Neural cell (in vitro differentiated cells): ENCODE measurements at regions not wholly inside any gene's neighbourhood (a gene's known extent, or its start where the extent isn't known, plus 50 kb on each side); places are given as distances from the start of the nearest gene placed in this dataset.

ENCODE experiments used
- H2AFZ ChIP-seq: fragments of 200-600, 300-800 bp; sonication (generic), shearing (Covaris generic); 2 replicates; pipeline ENCODE4 v1.6.0; 2014; ENCODE audit warnings: low read depth, mild to moderate bottlenecking, antibody characterized with exemption, low read length, moderate library complexity
- H3F3A ChIP-seq: fragments of 200-600 bp; shearing (Covaris generic); 2 replicates; pipeline ENCODE4 v1.6.1; 2016; ENCODE audit warnings: mild to moderate bottlenecking, moderate library complexity, mixed read lengths, antibody characterized with exemption, low read length; ENCODE audit not compliant: insufficient read depth, poor library complexity, severe bottlenecking
- H3K27ac ChIP-seq: fragments of 200-600, 300-800 bp; sonication (generic), shearing (Covaris generic); 2 replicates; pipeline ENCODE4 v1.5.1; 2014; ENCODE audit warnings: mild to moderate bottlenecking, low read length, moderate library complexity
- H3K27me3 ChIP-seq: fragments of 300-800, 200-600 bp; sonication (generic), shearing (Covaris generic); 2 replicates; pipeline ENCODE4 v1.6.0; 2014; ENCODE audit warnings: mild to moderate bottlenecking, low read depth, low read length, moderate library complexity; ENCODE audit not compliant: insufficient read depth
- H3K36me3 ChIP-seq: fragments of 300-800, 200-600 bp; sonication (generic), shearing (Covaris generic); 2 replicates; pipeline ENCODE4 v1.5.1; 2014; ENCODE audit warnings: mild to moderate bottlenecking, antibody characterized with exemption, low read length, moderate library complexity; ENCODE audit not compliant: insufficient read depth
- H3K4me2 ChIP-seq: fragments of 300-800, 200-600 bp; sonication (generic), shearing (Covaris generic); 2 replicates; pipeline ENCODE4 v1.6.0; 2014; ENCODE audit warnings: mild to moderate bottlenecking, low read length
- H3K4me3 ChIP-seq: fragments of 300-800, 200-600 bp; sonication (generic), shearing (Covaris generic); 2 replicates; pipeline ENCODE4 v1.5.1; 2014; ENCODE audit warnings: mild to moderate bottlenecking, low read length, moderate library complexity
- H3K79me2 ChIP-seq: fragments of 200-600 bp; shearing (Covaris generic); replicated peaks from 2 replicates; pipeline ENCODE4 v1.6.0; 2014; ENCODE audit warnings: mild to moderate bottlenecking, low read length, moderate library complexity; ENCODE audit not compliant: insufficient read depth
- H3K9ac ChIP-seq: fragments of 300-800, 200-600 bp; sonication (generic), shearing (Covaris generic); 2 replicates; pipeline ENCODE4 v1.6.1; 2016; ENCODE audit warnings: mild to moderate bottlenecking, low read length, mixed read lengths
- H3K9me2 ChIP-seq: fragments of 200-600 bp; shearing (Covaris generic); 2 replicates; pipeline ENCODE4 v1.6.1; 2016; ENCODE audit warnings: mild to moderate bottlenecking, low read length, mixed read lengths; ENCODE audit not compliant: insufficient read depth
- H3K9me3 ChIP-seq: fragments of 200-600, 300-800 bp; sonication (generic), shearing (Covaris generic); 2 replicates; pipeline ENCODE4 v1.6.1; 2016; ENCODE audit warnings: mild to moderate bottlenecking, mixed run types, low read length, moderate library complexity, mixed read lengths
- H4K20me1 ChIP-seq: fragments of 200-600 bp; shearing (Covaris generic); 2 replicates; pipeline ENCODE4 v1.6.1; 2016; ENCODE audit warnings: mild to moderate bottlenecking, mixed run types; ENCODE audit not compliant: insufficient read depth
- CTCF ChIP-seq: fragments of 450-650 bp; IDR thresholded peaks from 2 replicates; pipeline ENCODE4 v1.5.1; 2014; ENCODE audit warnings: antibody characterized with exemption, mild to moderate bottlenecking, moderate library complexity; ENCODE audit not compliant: poor library complexity, severe bottlenecking
- EP300 ChIP-seq: fragments of 450-650 bp; conservative IDR thresholded peaks from 2 replicates; pipeline ENCODE4 v1.6.1; 2014; ENCODE audit warnings: antibody characterized with exemption, mild to moderate bottlenecking, moderate library complexity; ENCODE audit not compliant: poor library complexity, severe bottlenecking
- EZH2 ChIP-seq: fragments of 200-600, 300-800 bp; shearing (Covaris generic), sonication (generic); IDR thresholded peaks from 2 replicates; pipeline ENCODE4 v1.6.1; 2014; ENCODE audit warnings: antibody characterized with exemption, low read length, borderline replicate concordance, mild to moderate bottlenecking; ENCODE audit not compliant: insufficient read depth, poor library complexity, severe bottlenecking
- MXI1 ChIP-seq: fragments of 450-650 bp; conservative IDR thresholded peaks from 2 replicates; pipeline ENCODE4 v1.6.1; 2014; ENCODE audit warnings: antibody characterized with exemption, mild to moderate bottlenecking; ENCODE audit not compliant: poor library complexity, severe bottlenecking
- POLR2AphosphoS5 ChIP-seq: IDR thresholded peaks from 2 replicates; pipeline ENCODE4 v1.6.1; 2012
- RAD21 ChIP-seq: fragments of 450-650 bp; conservative IDR thresholded peaks from 2 replicates; pipeline ENCODE4 v1.6.1; 2014; ENCODE audit warnings: antibody characterized with exemption, mild to moderate bottlenecking, moderate library complexity
- REST ChIP-seq: IDR thresholded peaks from 2 replicates; pipeline ENCODE4 v1.6.1; 2012; ENCODE audit warnings: borderline replicate concordance
- SMC3 ChIP-seq: fragments of 450-650 bp; conservative IDR thresholded peaks from 2 replicates; pipeline ENCODE4 v1.6.1; 2014; ENCODE audit warnings: antibody characterized with exemption, mild to moderate bottlenecking, moderate library complexity; ENCODE audit not compliant: poor library complexity
- TAF1 ChIP-seq: IDR thresholded peaks from 2 replicates; pipeline ENCODE4 v1.6.1; 2012; ENCODE audit warnings: low read depth

GRCh38 chr5:126138281-126138931 is 284.8 kb upstream of the GRAMD2B start:
- Histone ChIP-seq H3K4me2 (no peak overlapping the region), H3K27me3 (no peaks in the 10 kb centered on the region), H3K36me3 (no peaks in the 10 kb centered on the region), H3K9ac (no peak overlapping the region), H3K4me3 (no peak overlapping the region), H3F3A (no peaks in the 10 kb centered on the region), H2AFZ (no peak overlapping the region), H3K27ac (no peak overlapping the region), H3K79me2 (no peaks in the 10 kb centered on the region), H3K9me2 (no peaks in the 10 kb centered on the region), H4K20me1 (no peaks in the 10 kb centered on the region), H3K9me3 (no peaks in the 10 kb centered on the region)
- TF ChIP-seq POLR2AphosphoS5 (no peak), MXI1 (no peak), SMC3 (no peak), RAD21 (no peak), TAF1 (no peak), EZH2 (no peak)

- Histone ChIP-seq H3K9ac (no peak overlapping the region), H3K27me3 (no peaks in the 10 kb centered on the region), H3K9me2 (no peaks in the 10 kb centered on the region), H3K9me3 (no peaks in the 10 kb centered on the region), H3K79me2 (no peaks in the 10 kb centered on the region), H2AFZ (no peak overlapping the region), H3K36me3 (no peaks in the 10 kb centered on the region), H3K27ac (no peak overlapping the region), H3K4me3 (no peak overlapping the region), H4K20me1 (no peaks in the 10 kb centered on the region), H3K4me2 (no peak overlapping the region), H3F3A (no peaks in the 10 kb centered on the region)
- TF ChIP-seq TAF1 (no peak), REST (no peak), EP300 (no peak), EZH2 (no peak), POLR2AphosphoS5 (no peak), CTCF (no peak), RAD21 (no peak), SMC3 (no peak), MXI1 (no peak)
Measured at GRCh38 chr5:126139086-126139485, 284.1 kb upstream of the GRAMD2B start.
